T-cell (primary cell): ENCODE measurements at regions not wholly inside any gene's neighbourhood (a gene's known extent, or its start where the extent isn't known, plus 50 kb on each side); places are given as distances from the start of the nearest gene placed in this dataset.

Source experiments
- ATAC-seq, 4 experiments: fragments of 200-7000 bp in 3 of 4; fragments of 150-1000 bp in 1 of 4; cut with Tn5 transposase; replicated peaks in 1 of 4; 1 replicate in 3 of 4; 2 replicates in 1 of 4; pipeline ENCODE4 v1.10.0; 2021; ENCODE audit warnings: moderate library complexity in 3 of 4, mild to moderate bottlenecking in 2 of 4, moderate number of reproducible peaks in 1 of 4
- CTCF ChIA-PET, 2 donors: fragments of 300-600 bp; sonication (Branson Sonifier 250); formaldehyde crosslinking; loops; one replicate each; lab custom pipeline; 2022; ENCODE audit warnings: antibody characterized with exemption in 2 of 2; lab: Charles Lee
- POLR2A ChIA-PET, 2 donors: fragments of 300-600 bp; sonication (Branson Sonifier 250); formaldehyde crosslinking; loops; one replicate each; lab custom pipeline; 2022; ENCODE audit warnings: antibody characterized with exemption in 2 of 2; lab: Charles Lee
- DNase-seq, 35 experiments: peaks; one replicate each; pipeline versions ENCODE4 v3.0.0 to v3.0.0-alpha.2; 2013 to 2023
- H3K27ac ChIP-seq: one replicate; pipeline ENCODE4 v1.5.1; 2013; ENCODE audit warnings: low read length
- H3K27me3 ChIP-seq, 2 experiments: replicated peaks in 1 of 2; 1 replicate in 1 of 2; 2 replicates in 1 of 2; pipeline versions ENCODE4 v1.6.1 to v1.7.0; 2013; ENCODE audit warnings: low read length in 1 of 2, mixed read lengths in 1 of 2; ENCODE audit not compliant: control insufficient read depth in 2 of 2, insufficient read depth in 2 of 2; ENCODE audit errors: extremely low read depth in 1 of 2
- H3K36me3 ChIP-seq, 2 donors: 1 replicate in 1 of 2; 2 replicates in 1 of 2; pipeline versions ENCODE4 v1.6.1 to v1.7.0; 2013; ENCODE audit warnings: low read length in 1 of 2; ENCODE audit not compliant: control insufficient read depth in 2 of 2, insufficient read depth in 1 of 2; ENCODE audit errors: extremely low read depth in 1 of 2
- H3K4me1 ChIP-seq, 2 experiments: 1 replicate in 1 of 2; 2 replicates in 1 of 2; pipeline versions ENCODE4 v1.6.1 to v1.7.0; 2013; ENCODE audit warnings: low read length in 2 of 2, mixed read lengths in 1 of 2; ENCODE audit not compliant: insufficient read depth in 2 of 2, control insufficient read depth in 1 of 2; ENCODE audit errors: extremely low read depth in 1 of 2
- H3K4me3 ChIP-seq, 2 donors: 1 replicate in 1 of 2; 2 replicates in 1 of 2; pipeline versions ENCODE4 v1.5.1 to v1.7.0; 2013; ENCODE audit warnings: mild to moderate bottlenecking in 2 of 2, low read length in 1 of 2, moderate library complexity in 1 of 2; ENCODE audit not compliant: control insufficient read depth in 1 of 2; ENCODE audit errors: extremely low read depth in 1 of 2
- H3K9me3 ChIP-seq: 2 replicates; pipeline ENCODE4 v1.7.0; 2013
- H3K27ac Mint-ChIP-seq, 2 donors: one replicate each; pipeline ENCODE4 v1.8.0; 2020 to 2021; ENCODE audit warnings: mild to moderate bottlenecking in 2 of 2, mixed read lengths in 2 of 2
- H3K27me3 Mint-ChIP-seq, 2 donors: one replicate each; pipeline ENCODE4 v1.8.0; 2021 to 2022; ENCODE audit warnings: mixed read lengths in 2 of 2
- H3K36me3 Mint-ChIP-seq: one replicate; pipeline ENCODE4 v1.8.0; 2021; ENCODE audit warnings: mixed read lengths
- H3K4me1 Mint-ChIP-seq, 3 donors: one replicate each; pipeline ENCODE4 v1.8.0; 2020 to 2022; ENCODE audit warnings: mixed read lengths in 3 of 3, mild to moderate bottlenecking in 1 of 3
- H3K4me3 Mint-ChIP-seq, 3 donors: one replicate each; pipeline ENCODE4 v1.8.0; 2020 to 2022; ENCODE audit warnings: mild to moderate bottlenecking in 3 of 3, mixed read lengths in 3 of 3, moderate library complexity in 3 of 3
- H3K9me3 Mint-ChIP-seq, 3 donors: one replicate each; pipeline ENCODE4 v1.8.0; 2020 to 2022; ENCODE audit warnings: mixed read lengths in 3 of 3
- WGBS: methylation state at CpG from one replicate; pipeline ENCODE4 v1.1.5; 2013; ENCODE audit warnings: missing lambda C conversion rate; ENCODE audit not compliant: insufficient coverage; 5-methylcytosine and 5-hydroxymethylcytosine counted together

DNA sequence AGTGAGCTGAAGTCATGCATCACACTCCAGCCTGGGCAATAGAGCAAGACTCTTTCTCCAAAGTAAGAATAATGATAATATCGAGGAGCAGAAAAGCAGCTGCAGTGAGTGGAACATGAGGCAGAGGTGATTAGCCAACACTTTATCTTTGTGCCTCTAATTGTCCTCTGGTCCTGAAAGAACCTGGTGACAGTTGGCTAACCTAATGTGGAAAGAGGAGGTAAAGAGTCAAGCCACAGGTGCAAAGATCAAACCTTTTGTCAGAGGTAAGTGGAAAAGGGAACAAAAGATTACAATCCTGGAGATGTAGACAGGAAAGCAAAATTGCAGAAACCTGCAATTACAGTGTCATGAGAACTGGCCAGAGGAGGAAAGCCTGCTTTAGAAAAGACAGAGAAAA is 53.5 kb upstream of the LCLAT1 start:
- DNase-seq (no peak), ATAC-seq (no peak)
- H3K4me1 Mint-ChIP-seq = peaks cover 7 to 23% (median 11%) of the 10 kb centered on the region in 3 donors
- H3K9me3 Mint-ChIP-seq = no peaks in the 10 kb centered on the region
- H3K4me3 Mint-ChIP-seq = no peak overlapping the region
- Histone ChIP-seq H3K27me3 (no peaks in the 10 kb centered on the region), H3K27ac (no peak overlapping the region), H3K9me3 (no peaks in the 10 kb centered on the region), H3K36me3 (no peaks in the 10 kb centered on the region), H3K4me3 (no peak overlapping the region), H3K4me1 (peaks cover 0 to 5% of the 10 kb centered on the region in 2 experiments)
- H3K36me3 Mint-ChIP-seq = no peaks in the 10 kb centered on the region
- ChIA-PET CTCF (no interaction called here), POLR2A (no interaction called here)
- no peaks in the 10 kb centered on the region for H3K27me3 Mint-ChIP-seq
- WGBS = 100% methylated on average over 1 of the region's 1 CpG
- no peak overlapping the region for H3K27ac Mint-ChIP-seq

DNA sequence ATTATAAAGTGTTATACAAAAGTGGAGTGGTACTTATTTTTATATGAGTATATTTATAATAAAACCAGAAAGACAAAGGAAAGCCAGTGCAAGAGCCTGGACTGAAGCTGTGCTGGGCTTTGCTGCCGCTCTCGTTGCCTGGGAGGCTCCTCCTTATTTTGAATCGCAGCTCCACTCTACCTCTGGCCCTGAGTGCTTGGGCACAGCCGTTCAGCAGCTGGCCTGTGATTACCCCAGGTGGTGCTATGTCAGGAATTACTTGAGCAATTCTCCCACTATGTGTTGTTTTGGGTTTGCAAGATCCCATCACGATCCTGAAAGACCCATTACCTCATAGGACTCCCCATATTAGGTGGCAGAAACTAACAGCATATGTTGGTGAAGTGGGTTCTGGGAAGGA is 53.0 kb upstream of the LCLAT1 start:
- no peaks in the 10 kb centered on the region for H3K36me3 ChIP-seq
- POLR2A ChIA-PET = no interaction called here

DNA sequence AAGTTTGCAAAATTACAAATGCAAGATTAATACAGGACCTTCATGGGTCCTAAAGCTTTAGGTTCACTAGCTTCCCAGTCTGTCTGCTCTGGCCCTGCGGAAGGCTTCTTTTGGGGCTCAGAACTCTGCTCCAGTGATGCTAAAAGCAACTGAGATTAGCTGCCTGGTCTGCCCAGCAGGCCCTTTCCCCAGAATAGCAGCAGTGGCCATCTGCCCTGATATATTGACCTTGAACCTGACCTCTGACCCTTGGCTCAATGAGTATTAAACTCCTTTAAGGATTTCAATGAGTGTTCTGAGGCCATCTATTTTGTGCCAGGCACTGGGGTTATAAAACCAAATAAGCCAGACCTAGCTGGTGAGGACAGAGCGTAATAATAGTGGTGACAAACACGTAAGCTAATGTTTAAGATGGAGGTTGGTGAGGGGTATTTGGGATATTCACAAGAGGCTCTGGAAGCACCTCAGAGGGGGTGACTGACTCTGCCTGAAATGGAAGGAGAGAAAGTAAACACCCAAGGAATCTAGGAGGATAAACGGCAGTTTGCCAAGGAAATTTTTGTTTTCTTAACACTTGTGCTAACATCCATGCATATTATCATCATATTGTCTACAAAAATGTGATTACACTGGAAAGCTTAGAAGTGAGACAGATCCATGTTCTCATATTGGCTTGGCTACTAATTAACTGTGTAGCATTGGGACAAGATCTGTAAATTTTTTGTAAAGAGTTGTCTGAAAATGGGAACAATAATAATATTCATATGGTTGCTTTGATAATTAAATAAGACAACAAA is 50.4 kb upstream of the LCLAT1 start:
- Mint-ChIP-seq H3K27ac (no peak overlapping the region), H3K4me3 (no peak overlapping the region), H3K9me3 (no peaks in the 10 kb centered on the region), H3K36me3 (no peaks in the 10 kb centered on the region), H3K4me1 (peaks cover 0 to 5% (median 1%) of the 10 kb centered on the region in 3 donors), H3K27me3 (no peaks in the 10 kb centered on the region)
- Histone ChIP-seq H3K27ac (no peak overlapping the region), H3K9me3 (no peaks in the 10 kb centered on the region), H3K36me3 (no peaks in the 10 kb centered on the region), H3K4me1 (no peaks in the 10 kb centered on the region), H3K4me3 (no peak overlapping the region), H3K27me3 (no peaks in the 10 kb centered on the region)
- POLR2A ChIA-PET = no interaction called here
- WGBS = 100% methylated on average over 3 of the region's 4 CpGs
- ATAC-seq = no peak
- no peak for DNase-seq
- CTCF ChIA-PET = no interaction called here

More for the DNA sequence above, 53.0 kb upstream of the LCLAT1 start:
- Mint-ChIP-seq H3K27me3 (no peaks in the 10 kb centered on the region), H3K36me3 (no peaks in the 10 kb centered on the region), H3K27ac (no peak overlapping the region), H3K9me3 (no peaks in the 10 kb centered on the region), H3K4me3 (no peak overlapping the region), H3K4me1 (peaks cover 6 to 23% (median 11%) of the 10 kb centered on the region in 3 donors)
- no peak overlapping the region for H3K27ac ChIP-seq
- no peaks in the 10 kb centered on the region for H3K27me3 ChIP-seq
- WGBS = 83% methylated on average over 2 of the region's 5 CpGs
- DNase-seq = no peak
- H3K4me3 ChIP-seq = no peak overlapping the region
- CTCF ChIA-PET = interaction anchor here in 1 of 2 donors (0.6 kb wide), 1 partner anchor 16 kb away, joined by 4 read pairs; no protein-coding TSS in a partner anchor
- peaks cover 0 to 5% of the 10 kb centered on the region in 2 experiments for H3K4me1 ChIP-seq
- no peaks in the 10 kb centered on the region for H3K9me3 ChIP-seq
- no peak for ATAC-seq
